ENCODE measurements at regions not wholly inside any gene's neighbourhood (a gene's known extent, or its start where the extent isn't known, plus 50 kb on each side); places are given as distances from the start of the nearest gene placed in this dataset.

DNA sequence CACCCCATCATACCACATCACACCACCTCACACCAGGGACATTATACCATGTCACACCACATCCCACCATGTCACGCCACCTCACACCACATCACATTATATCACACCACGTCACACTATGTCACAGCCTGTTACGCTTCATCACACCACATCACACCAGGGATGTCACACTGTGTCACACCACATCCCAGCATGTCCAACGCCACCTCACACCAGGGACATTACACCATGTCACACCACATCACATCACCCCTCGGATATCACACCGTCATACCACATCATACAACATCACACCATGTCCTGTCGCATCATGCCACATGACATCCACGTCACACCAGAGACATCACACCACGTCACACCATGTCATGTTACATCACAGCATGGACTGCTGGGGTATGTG lies 235.5 kb downstream of the TMEM121 start:
- TF ChIP-seq, protein P1, sequence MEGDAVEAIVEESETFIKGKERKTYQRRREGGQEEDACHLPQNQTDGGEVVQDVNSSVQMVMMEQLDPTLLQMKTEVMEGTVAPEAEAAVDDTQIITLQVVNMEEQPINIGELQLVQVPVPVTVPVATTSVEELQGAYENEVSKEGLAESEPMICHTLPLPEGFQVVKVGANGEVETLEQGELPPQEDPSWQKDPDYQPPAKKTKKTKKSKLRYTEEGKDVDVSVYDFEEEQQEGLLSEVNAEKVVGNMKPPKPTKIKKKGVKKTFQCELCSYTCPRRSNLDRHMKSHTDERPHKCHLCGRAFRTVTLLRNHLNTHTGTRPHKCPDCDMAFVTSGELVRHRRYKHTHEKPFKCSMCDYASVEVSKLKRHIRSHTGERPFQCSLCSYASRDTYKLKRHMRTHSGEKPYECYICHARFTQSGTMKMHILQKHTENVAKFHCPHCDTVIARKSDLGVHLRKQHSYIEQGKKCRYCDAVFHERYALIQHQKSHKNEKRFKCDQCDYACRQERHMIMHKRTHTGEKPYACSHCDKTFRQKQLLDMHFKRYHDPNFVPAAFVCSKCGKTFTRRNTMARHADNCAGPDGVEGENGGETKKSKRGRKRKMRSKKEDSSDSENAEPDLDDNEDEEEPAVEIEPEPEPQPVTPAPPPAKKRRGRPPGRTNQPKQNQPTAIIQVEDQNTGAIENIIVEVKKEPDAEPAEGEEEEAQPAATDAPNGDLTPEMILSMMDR (IDR thresholded peaks at IDR 0.05): no peak
- TF ChIP-seq EP300 (IDR thresholded peaks at IDR 0.05): no peak

Measured in stomach (tissue), 4 donors.